ENCODE measurements at regions not wholly inside any gene's neighbourhood (a gene's known extent, or its start where the extent isn't known, plus 50 kb on each side); places are given as distances from the start of the nearest gene placed in this dataset.

- no peak for DNase-seq
- TF ChIP-seq POLR2A (IDR thresholded peaks at IDR 0.05) (no peak), CTCF (IDR thresholded peaks at IDR 0.05) (no peak)
- Histone ChIP-seq H3K27me3 (no peaks in the 10 kb centered on the region), H3K4me1 (no peaks in the 10 kb centered on the region), H3K36me3 (no peaks in the 10 kb centered on the region), H3K4me3 (no peak overlapping the region), H3K27ac (no peak overlapping the region), H3K9me3 (no peaks in the 10 kb centered on the region)
- intact Hi-C loops (cut with DNase I; ENCODE audit: low total_unique reads): no loop called here
Measured at GRCh38 chr4:96145601-96146000, 305.7 kb downstream of the PDHA2 start.

- DNase-seq: no peak
- intact Hi-C loops (cut with DNase I; ENCODE audit: low total_unique reads): no loop called here
- no peaks in the 10 kb centered on the region for H3K4me1 ChIP-seq
- H3K9me3 ChIP-seq: no peaks in the 10 kb centered on the region
- H3K36me3 ChIP-seq: no peaks in the 10 kb centered on the region
- no peak overlapping the region for H3K27ac ChIP-seq
- no peak overlapping the region for H3K4me3 ChIP-seq
- no peaks in the 10 kb centered on the region for H3K27me3 ChIP-seq
- TF ChIP-seq CTCF (IDR thresholded peaks at IDR 0.05) (no peak), POLR2A (IDR thresholded peaks at IDR 0.05) (no peak)
Measured at GRCh38 chr4:96146686-96147085, 306.8 kb downstream of the PDHA2 start.

- H3K4me1 ChIP-seq: no peaks in the 10 kb centered on the region
- no peak for TF ChIP-seq CTCF (IDR thresholded peaks at IDR 0.05)
- no peak for TF ChIP-seq POLR2A (IDR thresholded peaks at IDR 0.05)
- DNase-seq: no peak
- H3K36me3 ChIP-seq: no peaks in the 10 kb centered on the region
- H3K27me3 ChIP-seq: no peaks in the 10 kb centered on the region
- no peak overlapping the region for H3K4me3 ChIP-seq
- no peaks in the 10 kb centered on the region for H3K9me3 ChIP-seq
- H3K27ac ChIP-seq: no peak overlapping the region
- intact Hi-C loops (cut with DNase I; ENCODE audit: low total_unique reads): no loop called here
Measured at GRCh38 chr4:96149894-96150293, 310.0 kb downstream of the PDHA2 start.

GRCh38 chr4:96150466-96150865, 310.6 kb downstream of the PDHA2 start:
- no peak for DNase-seq
- intact Hi-C loops (cut with DNase I; ENCODE audit: low total_unique reads): no loop called here
- Histone ChIP-seq H3K4me3 (no peak overlapping the region), H3K9me3 (no peaks in the 10 kb centered on the region), H3K4me1 (no peaks in the 10 kb centered on the region), H3K27me3 (no peaks in the 10 kb centered on the region), H3K36me3 (no peaks in the 10 kb centered on the region), H3K27ac (no peak overlapping the region)
- TF ChIP-seq CTCF (IDR thresholded peaks at IDR 0.05): no peak
- no peak for TF ChIP-seq POLR2A (IDR thresholded peaks at IDR 0.05)

GRCh38 chr4:96152824-96153223, 312.9 kb downstream of the PDHA2 start:
- H3K36me3 ChIP-seq: no peaks in the 10 kb centered on the region
- no peak overlapping the region for H3K27ac ChIP-seq
- intact Hi-C loops (cut with DNase I; ENCODE audit: low total_unique reads): no loop called here

More at GRCh38 chr4:96152824-96153223, 312.9 kb downstream of the PDHA2 start:
- H3K27me3 ChIP-seq: no peaks in the 10 kb centered on the region
- no peaks in the 10 kb centered on the region for H3K4me1 ChIP-seq
- TF ChIP-seq POLR2A (IDR thresholded peaks at IDR 0.05) (no peak), CTCF (IDR thresholded peaks at IDR 0.05) (no peak)
- no peaks in the 10 kb centered on the region for H3K9me3 ChIP-seq
- DNase-seq: no peak
- H3K4me3 ChIP-seq: no peak overlapping the region
